ENCODE measurements at regions not wholly inside any gene's neighbourhood (a gene's known extent, or its start where the extent isn't known, plus 50 kb on each side); places are given as distances from the start of the nearest gene placed in this dataset.

- WGBS, 2 donors = 95 to 96% methylated on average over 1 of the region's 1 CpG
Measured at GRCh38 chr11:122423273-122423672, 232.2 kb upstream of the UBASH3B start.

GRCh38 chr11:122422682-122423081, 232.8 kb upstream of the UBASH3B start:
- WGBS, 2 donors = 92 to 93% methylated on average over 4 of the region's 4 CpGs
- no peak overlapping the region for H3K4me3 ChIP-seq
- no peaks in the 10 kb centered on the region for H3K4me1 ChIP-seq
- H3K9me3 ChIP-seq = no peaks in the 10 kb centered on the region
- intact Hi-C loops (cut with DNase I) = no loop called here
- no peak for DNase-seq
- H3K36me3 ChIP-seq = no peaks in the 10 kb centered on the region
- no peaks in the 10 kb centered on the region for H3K27me3 ChIP-seq
- no peak overlapping the region for H3K27ac ChIP-seq
- TF ChIP-seq POLR2A (IDR thresholded peaks at IDR 0.05) = no peak
- TF ChIP-seq EP300 (IDR thresholded peaks at IDR 0.05) = no peak
- TF ChIP-seq POLR2AphosphoS5 (IDR thresholded peaks at IDR 0.05) = no peak
- TF ChIP-seq, protein P1, sequence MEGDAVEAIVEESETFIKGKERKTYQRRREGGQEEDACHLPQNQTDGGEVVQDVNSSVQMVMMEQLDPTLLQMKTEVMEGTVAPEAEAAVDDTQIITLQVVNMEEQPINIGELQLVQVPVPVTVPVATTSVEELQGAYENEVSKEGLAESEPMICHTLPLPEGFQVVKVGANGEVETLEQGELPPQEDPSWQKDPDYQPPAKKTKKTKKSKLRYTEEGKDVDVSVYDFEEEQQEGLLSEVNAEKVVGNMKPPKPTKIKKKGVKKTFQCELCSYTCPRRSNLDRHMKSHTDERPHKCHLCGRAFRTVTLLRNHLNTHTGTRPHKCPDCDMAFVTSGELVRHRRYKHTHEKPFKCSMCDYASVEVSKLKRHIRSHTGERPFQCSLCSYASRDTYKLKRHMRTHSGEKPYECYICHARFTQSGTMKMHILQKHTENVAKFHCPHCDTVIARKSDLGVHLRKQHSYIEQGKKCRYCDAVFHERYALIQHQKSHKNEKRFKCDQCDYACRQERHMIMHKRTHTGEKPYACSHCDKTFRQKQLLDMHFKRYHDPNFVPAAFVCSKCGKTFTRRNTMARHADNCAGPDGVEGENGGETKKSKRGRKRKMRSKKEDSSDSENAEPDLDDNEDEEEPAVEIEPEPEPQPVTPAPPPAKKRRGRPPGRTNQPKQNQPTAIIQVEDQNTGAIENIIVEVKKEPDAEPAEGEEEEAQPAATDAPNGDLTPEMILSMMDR (IDR thresholded peaks at IDR 0.05) = no peak

More at GRCh38 chr11:122423273-122423672, 232.2 kb upstream of the UBASH3B start:
- no peaks in the 10 kb centered on the region for H3K27me3 ChIP-seq
- DNase-seq = no peak
- no peaks in the 10 kb centered on the region for H3K36me3 ChIP-seq
- H3K4me3 ChIP-seq = no peak overlapping the region
- H3K4me1 ChIP-seq = no peaks in the 10 kb centered on the region
- H3K27ac ChIP-seq = no peak overlapping the region
- no peak for TF ChIP-seq EP300 (IDR thresholded peaks at IDR 0.05)
- no peak for TF ChIP-seq POLR2AphosphoS5 (IDR thresholded peaks at IDR 0.05)
- TF ChIP-seq, protein P1 (IDR thresholded peaks at IDR 0.05) = no peak
- no peak for TF ChIP-seq POLR2A (IDR thresholded peaks at IDR 0.05)
- H3K9me3 ChIP-seq = no peaks in the 10 kb centered on the region
- intact Hi-C loops (cut with DNase I) = no loop called here

- WGBS, 2 donors = 81 to 83% methylated on average over 3 of the region's 3 CpGs
Measured at GRCh38 chr11:122421702-122422101, 233.8 kb upstream of the UBASH3B start.

DNA sequence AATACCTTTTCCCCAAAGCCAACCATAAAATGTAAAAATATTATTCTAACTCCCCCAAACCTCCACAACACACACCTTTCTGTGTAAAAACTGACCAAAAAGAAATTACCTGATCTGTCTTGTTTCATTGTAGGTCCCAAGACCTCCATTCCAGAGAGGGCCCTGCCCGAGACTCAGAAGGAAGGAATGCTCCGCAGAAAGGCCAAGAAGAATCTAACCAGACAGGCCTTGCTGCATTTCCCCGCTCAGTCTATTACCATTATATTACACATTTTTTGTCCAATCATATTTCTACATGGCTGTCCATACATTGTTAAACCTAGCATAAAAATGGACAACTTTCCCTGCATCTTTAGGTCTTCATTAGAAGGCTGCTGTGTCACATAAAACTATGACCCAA, 237.5 kb upstream of the UBASH3B start:
- 94 to 95% methylated on average over 3 of the region's 3 CpGs for WGBS, 2 donors
- Histone ChIP-seq H3K4me1 (no peaks in the 10 kb centered on the region), H3K9me3 (peaks cover 0 to 9% (median 7%) of the 10 kb centered on the region in 4 donors), H3K36me3 (no peaks in the 10 kb centered on the region), H3K27ac (no peak overlapping the region), H3K4me3 (no peak overlapping the region), H3K27me3 (no peaks in the 10 kb centered on the region)
- DNase-seq = no peak
- intact Hi-C loops (cut with DNase I) = no loop called here
- TF ChIP-seq EP300 (IDR thresholded peaks at IDR 0.05) = no peak
- no peak for TF ChIP-seq POLR2AphosphoS5 (IDR thresholded peaks at IDR 0.05)
- no peak for TF ChIP-seq POLR2A (IDR thresholded peaks at IDR 0.05)
- TF ChIP-seq, protein P1 (IDR thresholded peaks at IDR 0.05) = no peak

More at GRCh38 chr11:122421702-122422101, 233.8 kb upstream of the UBASH3B start:
- H3K27ac ChIP-seq = no peak overlapping the region
- TF ChIP-seq EP300 (IDR thresholded peaks at IDR 0.05) (no peak), POLR2A (IDR thresholded peaks at IDR 0.05) (no peak), POLR2AphosphoS5 (IDR thresholded peaks at IDR 0.05) (no peak)
- TF ChIP-seq, protein P1 (IDR thresholded peaks at IDR 0.05) = no peak
- intact Hi-C loops (cut with DNase I) = no loop called here
- no peaks in the 10 kb centered on the region for H3K9me3 ChIP-seq
- no peaks in the 10 kb centered on the region for H3K36me3 ChIP-seq
- H3K4me1 ChIP-seq = no peaks in the 10 kb centered on the region
- DNase-seq = no peak
- no peaks in the 10 kb centered on the region for H3K27me3 ChIP-seq
- no peak overlapping the region for H3K4me3 ChIP-seq

DNA sequence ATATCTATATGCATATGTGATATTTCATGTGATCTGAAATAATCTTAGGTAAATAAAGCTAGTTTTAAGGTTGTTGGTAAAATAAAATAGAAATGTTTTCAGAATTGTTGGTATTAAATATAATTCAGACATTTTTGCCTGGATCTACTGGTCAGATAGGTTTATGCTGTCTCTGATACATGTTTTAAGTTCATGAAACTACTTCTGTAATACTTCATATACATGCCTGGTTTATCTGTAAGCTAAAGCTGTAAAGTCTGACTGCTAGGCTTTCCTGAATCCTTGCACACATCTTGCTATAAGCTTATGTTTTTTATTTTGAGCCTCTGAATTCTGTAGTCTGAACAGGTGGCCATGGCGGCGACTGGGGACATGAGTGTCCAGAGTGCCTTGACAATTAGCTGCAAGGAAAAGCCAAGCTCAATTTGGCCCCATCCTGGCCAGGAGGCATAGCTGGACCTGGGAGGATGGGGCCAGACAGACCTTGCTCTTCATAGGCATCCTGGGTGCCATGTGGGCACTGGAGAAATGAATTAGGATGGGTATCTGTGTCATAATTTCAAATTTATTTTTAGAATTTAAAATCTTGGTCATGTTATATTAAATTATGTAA, 241.0 kb upstream of the UBASH3B start:
- DNase-seq = no peak
- 93 to 97% methylated on average over 2 of the region's 2 CpGs for WGBS, 2 donors
- Histone ChIP-seq H3K27ac (no peak overlapping the region), H3K9me3 (peaks cover 0 to 9% (median 7%) of the 10 kb centered on the region in 4 donors), H3K4me3 (no peak overlapping the region), H3K27me3 (no peaks in the 10 kb centered on the region), H3K4me1 (no peaks in the 10 kb centered on the region), H3K36me3 (no peaks in the 10 kb centered on the region)
- TF ChIP-seq, protein P1 (IDR thresholded peaks at IDR 0.05) = no peak
- TF ChIP-seq POLR2AphosphoS5 (IDR thresholded peaks at IDR 0.05) = no peak
- TF ChIP-seq POLR2A (IDR thresholded peaks at IDR 0.05) = no peak
- no peak for TF ChIP-seq EP300 (IDR thresholded peaks at IDR 0.05)
- intact Hi-C loops (cut with DNase I) = no loop called here
